H1 (cell line): ENCODE measurements at regions not wholly inside any gene's neighbourhood (a gene's known extent, or its start where the extent isn't known, plus 50 kb on each side); places are given as distances from the start of the nearest gene placed in this dataset.

Experiments used
- CTCF ChIA-PET: fragments of 300-600 bp; sonication (Branson Sonifier 250); formaldehyde crosslinking; loops from one replicate; lab custom pipeline; 2021; ENCODE audit not compliant: partially characterized antibody; lab: Charles Lee
- POLR2A ChIA-PET: fragments of 300-600 bp; sonication (Branson Sonifier 250); formaldehyde crosslinking; loops from one replicate; lab custom pipeline; 2021; ENCODE audit warnings: inconsistent platforms; ENCODE audit not compliant: partially characterized antibody; lab: Charles Lee
- DNase-seq, 2 experiments: peaks; one replicate each; pipeline versions ENCODE4 v3.0.0 to v3.0.0-alpha.2; 2010 to 2022; ENCODE audit warnings: low spot score in 2 of 2, low read depth in 1 of 2, mixed read lengths in 1 of 2
- FAIRE-seq: peaks from 2 replicates; lab custom pipeline; 2011; peaks lifted over from hg19 to GRCh38; lab: Jason Lieb, UNC
- H2AFZ ChIP-seq: 2 replicates; pipeline ENCODE4 v1.8.1; 2012; ENCODE audit warnings: low read length, inconsistent platforms
- H2AK5ac ChIP-seq: 2 replicates; pipeline ENCODE4 v1.6.1; 2013; ENCODE audit warnings: low read depth, low read length
- H2BK120ac ChIP-seq: replicated peaks from 2 replicates; pipeline ENCODE3; 2013; ENCODE audit warnings: low read depth, low read length, inconsistent platforms
- H2BK12ac ChIP-seq: 2 replicates; pipeline ENCODE4 v1.6.1; 2013; ENCODE audit warnings: low read depth, low read length
- H2BK15ac ChIP-seq: 2 replicates; pipeline ENCODE4 v1.6.1; 2013; ENCODE audit warnings: low read length
- H2BK20ac ChIP-seq: 2 replicates; pipeline ENCODE4 v1.6.1; 2013; ENCODE audit warnings: low read length
- H2BK5ac ChIP-seq: 2 replicates; pipeline ENCODE4 v1.6.1; 2013; ENCODE audit warnings: low read depth, low read length
- H3K14ac ChIP-seq: 2 replicates; pipeline ENCODE4 v1.6.1; 2013; ENCODE audit warnings: inconsistent platforms; ENCODE audit not compliant: insufficient read length
- H3K18ac ChIP-seq: 2 replicates; pipeline ENCODE4 v1.6.1; 2013; ENCODE audit warnings: low read length; ENCODE audit errors: extremely low read depth
- H3K23ac ChIP-seq: 2 replicates; pipeline ENCODE4 v1.6.1; 2013; ENCODE audit warnings: inconsistent platforms; ENCODE audit not compliant: insufficient read length
- H3K23me2 ChIP-seq: 2 replicates; pipeline ENCODE4 v1.6.1; 2013; ENCODE audit warnings: low read depth, low read length
- H3K27ac ChIP-seq: 2 replicates; pipeline ENCODE4 v1.6.1; 2011; ENCODE audit warnings: low read depth, low read length, inconsistent platforms
- H3K27me3 ChIP-seq, 4 experiments: replicated peaks in 1 of 4; 1 replicate in 1 of 4; 2 replicates in 3 of 4; pipeline versions ENCODE4 v1.6.1 to v1.8.1; 2011 to 2013; ENCODE audit warnings: low read length in 3 of 4, mild to moderate bottlenecking in 3 of 4, inconsistent platforms in 2 of 4, mixed read lengths in 2 of 4, moderate library complexity in 1 of 4; ENCODE audit not compliant: control insufficient read depth in 3 of 4, insufficient read depth in 3 of 4; ENCODE audit errors: extremely low read depth in 1 of 4
- H3K36me3 ChIP-seq, 4 experiments: 2 replicates each; pipeline versions ENCODE4 v1.6.1 to v1.8.1; 2011 to 2013; ENCODE audit warnings: mild to moderate bottlenecking in 4 of 4, low read length in 3 of 4, moderate library complexity in 2 of 4, control low read depth in 1 of 4, inconsistent platforms in 1 of 4; ENCODE audit not compliant: insufficient read depth in 4 of 4, control insufficient read depth in 2 of 4
- H3K4ac ChIP-seq: replicated peaks from 2 replicates; pipeline ENCODE3; 2013; ENCODE audit warnings: low read length, low read depth, mixed read lengths, inconsistent platforms; ENCODE audit not compliant: insufficient read length
- H3K4me1 ChIP-seq, 4 experiments: replicated peaks in 1 of 4; 1 replicate in 1 of 4; 2 replicates in 3 of 4; pipeline versions ENCODE4 v1.6.1 to v1.8.1; 2011 to 2013; ENCODE audit warnings: low read length in 3 of 4, inconsistent platforms in 2 of 4, mixed read lengths in 1 of 4; ENCODE audit not compliant: insufficient read depth in 4 of 4, control insufficient read depth in 3 of 4
- H3K4me2 ChIP-seq, 2 experiments: 2 replicates each; pipeline versions ENCODE4 v1.6.1 to v1.8.1; 2011 to 2013; ENCODE audit warnings: low read depth in 2 of 2, low read length in 2 of 2, control low read depth in 1 of 2, inconsistent platforms in 1 of 2, mild to moderate bottlenecking in 1 of 2; ENCODE audit not compliant: insufficient read depth in 1 of 2
- H3K4me3 ChIP-seq, 4 experiments: fragments of 200-600, 300-600 bp in 1 of 4; sonication (generic), shearing (Covaris generic), sonication (Bioruptor Twin) in 1 of 4; 2 replicates each; pipeline versions ENCODE4 v1.5.1 to v1.8.1; 2011 to 2016; ENCODE audit warnings: low read length in 4 of 4, low read depth in 3 of 4, control low read depth in 2 of 4, inconsistent platforms in 2 of 4, mild to moderate bottlenecking in 2 of 4, mixed read lengths in 1 of 4, moderate library complexity in 1 of 4; ENCODE audit not compliant: insufficient read depth in 2 of 4; ENCODE audit errors: extremely low read depth in 1 of 4
- H3K56ac ChIP-seq: replicated peaks from 2 replicates; pipeline ENCODE3; 2013; ENCODE audit warnings: low read depth, mild to moderate bottlenecking, mixed read lengths, low read length, inconsistent platforms; ENCODE audit not compliant: insufficient read length
- H3K79me1 ChIP-seq: 2 replicates; pipeline ENCODE4 v1.6.1; 2013; ENCODE audit warnings: low read depth, low read length, control low read depth
- H3K79me2 ChIP-seq, 2 experiments: 2 replicates each; pipeline versions ENCODE4 v1.6.1 to v1.8.1; 2012 to 2013; ENCODE audit warnings: low read length in 2 of 2, mild to moderate bottlenecking in 2 of 2, inconsistent platforms in 1 of 2; ENCODE audit not compliant: insufficient read depth in 2 of 2, control insufficient read depth in 1 of 2
- H3K9ac ChIP-seq, 4 experiments: replicated peaks in 1 of 4; 1 replicate in 1 of 4; 2 replicates in 3 of 4; pipeline versions ENCODE4 v1.6.1 to v1.8.1; 2011 to 2013; ENCODE audit warnings: low read depth in 3 of 4, low read length in 3 of 4, control low read depth in 2 of 4, mild to moderate bottlenecking in 2 of 4, moderate library complexity in 2 of 4, inconsistent platforms in 1 of 4; ENCODE audit errors: extremely low read depth in 1 of 4
- H3K9me3 ChIP-seq, 2 experiments: 2 replicates each; pipeline versions ENCODE4 v1.6.1 to v1.8.1; 2012 to 2013; ENCODE audit warnings: mild to moderate bottlenecking in 2 of 2, moderate library complexity in 2 of 2, control low read depth in 1 of 2, inconsistent platforms in 1 of 2, low read depth in 1 of 2, low read length in 1 of 2, mixed read lengths in 1 of 2; ENCODE audit not compliant: insufficient read depth in 2 of 2
- H4K20me1 ChIP-seq, 2 experiments: replicated peaks in 1 of 2; 2 replicates each; pipeline versions ENCODE3 to v1.8.1; 2011 to 2013; ENCODE audit warnings: inconsistent platforms in 2 of 2, low read length in 2 of 2, mild to moderate bottlenecking in 1 of 2; ENCODE audit not compliant: insufficient read depth in 2 of 2, control insufficient read depth in 1 of 2
- H4K5ac ChIP-seq: 2 replicates; pipeline ENCODE4 v1.6.1; 2013; ENCODE audit warnings: low read length, low read depth, mixed read lengths, inconsistent platforms; ENCODE audit not compliant: insufficient read length
- H4K8ac ChIP-seq: 2 replicates; pipeline ENCODE4 v1.8.0; 2013; ENCODE audit warnings: mild to moderate bottlenecking, moderate library complexity, low read length, inconsistent platforms; ENCODE audit not compliant: insufficient read depth; ENCODE audit errors: extremely low read depth
- H4K91ac ChIP-seq: replicated peaks from 2 replicates; pipeline ENCODE3; 2013; ENCODE audit warnings: low read length, mixed read lengths, inconsistent platforms; ENCODE audit not compliant: insufficient read length
- BACH1 ChIP-seq: IDR thresholded peaks from 2 replicates; pipeline ENCODE4 v1.6.1; 2012; ENCODE audit warnings: low read length, improper control_type of control experiment
- CEBPB ChIP-seq: IDR thresholded peaks from 2 replicates; pipeline ENCODE4 v1.6.1; 2012; ENCODE audit warnings: low read depth, low read length
- E2F6 ChIP-seq: IDR thresholded peaks from 2 replicates; pipeline ENCODE4 v1.6.1; 2012; ENCODE audit warnings: inconsistent platforms
- NANOG ChIP-seq: IDR thresholded peaks from 2 replicates; pipeline ENCODE4 v1.6.1; 2011; ENCODE audit warnings: low read length, low read depth, mild to moderate bottlenecking, inconsistent platforms; ENCODE audit not compliant: insufficient read depth, poor library complexity, severe bottlenecking
- RNF2 ChIP-seq: fragments of 200-900, 300-1000 bp; sonication (generic); IDR thresholded peaks from 2 replicates; pipeline ENCODE4 v1.7.1; 2016; ENCODE audit warnings: borderline replicate concordance, low read depth, mild to moderate bottlenecking, antibody characterized with exemption, low read length; ENCODE audit not compliant: poor library complexity, severe bottlenecking; ENCODE audit errors: missing control alignments
- SAP30 ChIP-seq: fragments of 300-600 bp; sonication (generic); IDR thresholded peaks from 2 replicates; pipeline ENCODE4 v1.7.1; 2012; ENCODE audit warnings: low read length, moderate library complexity, mild to moderate bottlenecking, inconsistent platforms; ENCODE audit not compliant: insufficient read depth, insufficient replicate concordance
- SIN3A ChIP-seq, 2 experiments: IDR thresholded peaks in 1 of 2; conservative IDR thresholded peaks in 1 of 2; 2 replicates each; pipeline ENCODE4 v1.6.1; 2011 to 2012; ENCODE audit warnings: low read length in 2 of 2, improper control_type of control experiment in 1 of 2, low read depth in 1 of 2, mild to moderate bottlenecking in 1 of 2
- SIRT6 ChIP-seq: IDR thresholded peaks from one replicate; pipeline ENCODE4 v1.7.1; 2012; ENCODE audit warnings: low read length, inconsistent platforms
- SRF ChIP-seq: IDR thresholded peaks from 2 replicates; pipeline ENCODE4 v1.6.1; 2011; ENCODE audit warnings: mild to moderate bottlenecking, low read depth, low read length, moderate library complexity
- SUZ12 ChIP-seq: fragments of 200-600 bp; sonication (generic); IDR thresholded peaks from 2 replicates; pipeline ENCODE4 v1.6.1; 2012; ENCODE audit warnings: mild to moderate bottlenecking, inconsistent platforms, low read length, moderate library complexity, mixed read lengths
- TCF12 ChIP-seq: IDR thresholded peaks from 2 replicates; pipeline ENCODE4 v1.6.1; 2011; ENCODE audit warnings: low read depth, mild to moderate bottlenecking, low read length
- WGBS, 2 experiments: shearing (Covaris generic) in 1 of 2; methylation state at CpG; one replicate each; pipeline versions ENCODE4 v1.1.6 to v1.1.7; 2013 to 2015; ENCODE audit warnings: low lambda C conversion rate in 2 of 2, mixed read lengths in 2 of 2, inconsistent platforms in 1 of 2, low coverage in 1 of 2, missing lambda C conversion rate in 1 of 2; ENCODE audit not compliant: insufficient replicate concordance in 2 of 2, insufficient coverage in 1 of 2, insufficient read length in 1 of 2; ENCODE audit errors: extremely low coverage in 1 of 2, missing lambda C conversion rate in 1 of 2; 5-methylcytosine and 5-hydroxymethylcytosine counted together
- TF ChIP-seq, protein P1 (sequence below): IDR thresholded peaks from 2 replicates; pipeline ENCODE4 v1.6.1; 2012; ENCODE audit warnings: inconsistent platforms

DNA sequence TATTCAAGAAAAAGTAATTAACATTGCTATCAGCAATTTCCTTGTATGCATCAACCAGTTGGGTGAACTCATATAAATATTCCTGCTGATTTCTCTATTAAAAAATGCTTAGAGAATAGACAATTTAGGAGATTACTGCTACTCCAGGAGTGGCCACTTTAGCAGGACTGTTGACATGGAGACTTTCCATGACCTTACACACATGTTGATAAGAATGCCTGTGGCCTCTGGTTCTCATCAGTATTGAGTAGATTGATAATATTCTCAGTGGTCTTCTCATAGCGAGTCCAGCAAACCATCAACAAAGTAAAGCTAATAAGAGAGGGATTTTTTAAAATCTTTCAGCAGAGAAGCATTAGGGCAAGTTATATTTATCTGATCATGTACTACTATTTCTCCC lies 208.4 kb upstream of the MARCKS start:
- Histone ChIP-seq H3K23me2 (no peaks in the 10 kb centered on the region), H3K9ac (no peak overlapping the region), H3K4me3 (no peak overlapping the region), H3K4me2 (no peak overlapping the region), H2AK5ac (no peak overlapping the region), H3K4ac (no peak overlapping the region), H2BK15ac (no peak overlapping the region), H3K36me3 (no peaks in the 10 kb centered on the region), H3K27ac (no peak overlapping the region), H2BK20ac (no peak overlapping the region), H4K8ac (no peak overlapping the region), H3K79me1 (no peaks in the 10 kb centered on the region), H4K20me1 (no peaks in the 10 kb centered on the region), H3K9me3 (no peaks in the 10 kb centered on the region), H3K56ac (no peak overlapping the region), H2AFZ (no peak overlapping the region), H2BK5ac (no peak overlapping the region), H2BK12ac (no peak overlapping the region), H3K4me1 (peaks cover 0 to 5% (median 0%) of the 10 kb centered on the region in 4 experiments; a peak in 1 of 7 replicates), H3K18ac (no peak overlapping the region), H3K27me3 (0 out of 7 replicates have a peak, but pooled peaks cover 0 to 1% (median 0%) of the 10 kb centered on the region in 4 experiments), H4K91ac (no peak overlapping the region), H4K5ac (no peak overlapping the region), H3K23ac (no peak overlapping the region), H3K79me2 (no peaks in the 10 kb centered on the region), H2BK120ac (no peak overlapping the region), H3K14ac (no peak overlapping the region)
- FAIRE-seq (no peak), DNase-seq (no peak)
- no peak for TF ChIP-seq SIRT6
- no peak for TF ChIP-seq E2F6
- no peak for TF ChIP-seq BACH1
- TF ChIP-seq NANOG = no peak
- TF ChIP-seq, protein P1, sequence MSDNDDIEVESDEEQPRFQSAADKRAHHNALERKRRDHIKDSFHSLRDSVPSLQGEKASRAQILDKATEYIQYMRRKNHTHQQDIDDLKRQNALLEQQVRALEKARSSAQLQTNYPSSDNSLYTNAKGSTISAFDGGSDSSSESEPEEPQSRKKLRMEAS = no peak
- no peak for TF ChIP-seq RNF2
- TF ChIP-seq CEBPB = no peak
- no peak for TF ChIP-seq SRF
- TF ChIP-seq SIN3A (conservative IDR thresholded peaks at IDR 0.05 in 1 of 2, IDR thresholded peaks at IDR 0.05 in 1 of 2; ENCODE audit: low read depth in 1 of 2, low read length in 2 of 2) = no peak
- TF ChIP-seq SUZ12 = no peak
- TF ChIP-seq TCF12 = no peak
- TF ChIP-seq SAP30 = no peak
- 81% methylated on average over 1 of the region's 1 CpG; no CpG with 5 or more reads in 1 of the 2 experiments for WGBS, 2 experiments
- CTCF ChIA-PET = interaction anchor here (0.9 kb wide), 1 partner anchor 187 kb away, joined by 3 read pairs; no protein-coding TSS in a partner anchor
- POLR2A ChIA-PET = no interaction called here
